ENCODE measurements at regions not wholly inside any gene's neighbourhood (a gene's known extent, or its start where the extent isn't known, plus 50 kb on each side); places are given as distances from the start of the nearest gene placed in this dataset.

GRCh38 chrX:20463296-20464075 is 196.8 kb upstream of the RPS6KA3 start:
- no peak for DNase-seq

- no peak for DNase-seq
These were observed 194.9 kb upstream of the RPS6KA3 start for GRCh38 chrX:20461576-20461975.

GRCh38 chrX:20461002-20461401 is 194.3 kb upstream of the RPS6KA3 start:
- no peak for DNase-seq

GRCh38 chrX:20459410-20460350 is 193.0 kb upstream of the RPS6KA3 start:
- DNase-seq, result no peak

- no peak for DNase-seq
These were observed 190.3 kb upstream of the RPS6KA3 start for GRCh38 chrX:20456971-20457370.

- no peak for DNase-seq
These were observed 188.3 kb upstream of the RPS6KA3 start for GRCh38 chrX:20455001-20455400.

GRCh38 chrX:20454117-20454516 is 187.4 kb upstream of the RPS6KA3 start:
- no peak for DNase-seq

GRCh38 chrX:20452487-20452886 is 185.8 kb upstream of the RPS6KA3 start:
- no peak for DNase-seq

GRCh38 chrX:20451929-20452328 is 185.2 kb upstream of the RPS6KA3 start:
- DNase-seq, result no peak

GRCh38 chrX:20445109-20445508 is 178.4 kb upstream of the RPS6KA3 start:
- no peak for DNase-seq

- DNase-seq, result peak; percentile 21 to 32
These were observed 175.9 kb upstream of the RPS6KA3 start for GRCh38 chrX:20442597-20442996.

GRCh38 chrX:20441123-20441522 is 174.4 kb upstream of the RPS6KA3 start:
- DNase-seq, result no peak

GRCh38 chrX:20438871-20439526 is 172.3 kb upstream of the RPS6KA3 start:
- DNase-seq, result no peak

- DNase-seq, result no peak
These were observed 171.0 kb upstream of the RPS6KA3 start for GRCh38 chrX:20437683-20438082.

GRCh38 chrX:20435913-20436312 is 169.2 kb upstream of the RPS6KA3 start:
- no peak for DNase-seq

GRCh38 chrX:20434986-20435385 is 168.3 kb upstream of the RPS6KA3 start:
- no peak for DNase-seq

- DNase-seq, result no peak
These were observed 166.7 kb upstream of the RPS6KA3 start for GRCh38 chrX:20433388-20433775.

GRCh38 chrX:20432746-20433387 is 166.2 kb upstream of the RPS6KA3 start:
- DNase-seq, result no peak

GRCh38 chrX:20432048-20432447 is 165.3 kb upstream of the RPS6KA3 start:
- DNase-seq, result no peak

- no peak for DNase-seq
These were observed 164.8 kb upstream of the RPS6KA3 start for GRCh38 chrX:20431486-20431885.

GRCh38 chrX:20427173-20427770 is 160.6 kb upstream of the RPS6KA3 start:
- DNase-seq, result no peak

GRCh38 chrX:20421697-20422096 is 155.0 kb upstream of the RPS6KA3 start:
- no peak for DNase-seq

- DNase-seq, result no peak
These were observed 154.6 kb upstream of the RPS6KA3 start for GRCh38 chrX:20421275-20421674.

All from NCI-H1930 (cell line).